ENCODE measurements at regions not wholly inside any gene's neighbourhood (a gene's known extent, or its start where the extent isn't known, plus 50 kb on each side); places are given as distances from the start of the nearest gene placed in this dataset.

DNA sequence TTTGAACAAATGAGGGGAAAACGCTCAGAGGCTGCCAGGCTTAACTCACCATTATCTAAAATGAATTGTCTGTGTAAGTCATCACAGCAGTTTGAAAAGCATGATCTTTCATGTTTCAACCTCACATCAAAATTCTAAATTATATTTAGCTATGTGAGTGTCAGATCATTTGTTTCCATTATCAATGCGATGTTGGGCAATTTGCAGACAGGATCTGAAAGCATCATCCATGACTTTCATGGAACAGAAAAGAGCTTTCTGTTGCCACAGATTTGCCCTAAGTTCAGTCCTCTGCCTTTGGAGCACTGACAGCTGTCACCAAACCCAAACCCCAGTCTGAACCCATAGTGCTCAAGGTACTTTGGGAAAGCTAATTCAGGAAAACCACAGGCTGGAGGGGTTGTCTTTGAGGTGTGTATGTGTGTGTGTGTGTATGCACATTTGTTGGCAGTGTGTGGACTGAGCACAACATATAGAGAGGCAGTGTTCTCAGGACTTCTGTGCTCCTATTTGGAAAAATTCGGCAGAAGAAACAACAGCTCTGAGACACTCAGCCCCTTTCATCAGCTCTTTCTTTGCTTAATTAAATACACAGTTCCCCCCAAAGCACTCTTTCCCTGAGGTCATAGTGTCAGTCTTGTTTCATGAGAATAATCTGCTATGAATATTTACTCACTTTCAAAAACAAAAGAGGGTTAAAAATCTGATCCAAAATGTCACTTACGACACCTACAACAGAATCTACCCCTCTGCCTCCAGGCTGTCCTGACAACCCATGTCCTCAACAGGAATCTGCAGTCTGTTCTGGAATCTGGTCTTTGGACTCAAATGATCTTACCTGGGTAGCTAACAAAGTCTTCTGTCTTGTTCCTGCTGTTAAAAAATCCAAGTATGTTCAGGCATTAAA, 188.5 kb upstream of the KLF14 start:
- no peak for DNase-seq (ENCODE audit: low read depth in 2 of 3, low spot score in 2 of 3)

DNA sequence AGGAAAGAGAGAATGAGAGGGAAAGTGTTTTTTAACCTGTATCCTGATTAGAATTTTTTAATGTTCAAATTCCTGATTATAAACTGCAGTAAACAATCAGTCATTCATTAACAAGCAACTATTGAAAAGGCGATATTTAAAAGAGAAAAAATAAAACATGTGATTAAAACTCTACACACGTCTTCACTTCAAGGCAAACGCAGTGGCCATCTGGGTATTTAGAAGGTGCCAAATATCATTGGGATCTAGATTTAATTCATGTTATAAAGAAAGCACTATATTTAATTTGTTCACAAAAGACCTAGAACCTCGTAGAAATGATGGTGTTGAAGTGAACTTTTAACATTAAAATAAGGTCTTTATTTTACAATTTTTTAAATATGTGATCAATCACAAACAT, 189.4 kb upstream of the KLF14 start:
- no peak for DNase-seq (ENCODE audit: low read depth in 2 of 3, low spot score in 2 of 3)

DNA sequence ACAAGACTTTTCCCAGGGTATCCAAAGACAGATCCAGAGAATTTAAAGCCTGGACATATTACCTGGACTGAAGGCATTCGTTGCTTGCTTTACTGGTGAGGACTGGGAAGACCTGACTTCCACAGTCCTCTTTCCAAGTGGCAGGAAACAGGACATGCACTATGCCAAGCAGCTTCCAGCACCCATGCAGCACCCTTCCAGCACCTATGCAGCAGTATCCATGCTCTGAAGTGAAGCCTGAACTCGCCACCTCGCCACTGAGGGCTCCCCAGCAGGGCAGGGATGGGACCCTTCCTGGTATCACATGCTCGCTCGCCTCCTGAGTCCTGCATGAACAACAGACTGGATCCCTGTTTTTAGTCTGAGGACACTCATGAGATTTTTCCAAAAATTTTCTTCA, 189.9 kb upstream of the KLF14 start:
- no peak for DNase-seq (ENCODE audit: low read depth in 2 of 3, low spot score in 2 of 3)

DNA sequence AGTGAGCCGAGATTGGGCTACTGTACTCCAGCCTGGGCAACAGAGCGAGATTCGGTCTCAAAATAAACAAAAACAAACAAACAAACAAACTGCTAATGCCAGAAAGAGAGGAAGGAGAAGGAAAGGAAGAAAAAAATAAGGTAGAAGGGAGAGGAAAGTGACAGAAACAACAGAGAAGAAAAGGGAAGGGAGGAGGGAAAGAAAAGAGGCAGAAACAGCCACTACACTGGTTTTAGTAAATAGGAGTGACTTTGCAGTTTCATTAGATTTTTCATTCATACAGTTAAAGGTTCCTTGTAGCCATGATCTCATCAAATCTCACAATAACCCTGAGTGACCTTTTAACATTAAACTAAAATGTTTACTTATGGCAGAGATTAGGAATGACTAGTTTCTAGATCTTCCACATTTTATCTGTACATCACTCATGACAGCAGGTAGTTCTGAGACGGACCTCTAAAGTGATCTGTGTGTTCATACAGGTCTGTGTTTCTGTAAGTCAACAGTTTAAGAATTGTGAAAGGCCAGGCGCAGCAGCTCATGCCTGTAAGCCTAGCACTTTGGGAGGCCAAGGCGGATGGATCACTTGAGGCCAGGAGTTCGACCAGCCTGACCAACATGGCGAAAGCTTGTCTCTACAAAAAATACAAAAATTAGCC, 191.3 kb upstream of the KLF14 start:
- peak in 1 of 3 donors; percentile 54 for DNase-seq (ENCODE audit: low read depth in 2 of 3, low spot score in 2 of 3)

DNA sequence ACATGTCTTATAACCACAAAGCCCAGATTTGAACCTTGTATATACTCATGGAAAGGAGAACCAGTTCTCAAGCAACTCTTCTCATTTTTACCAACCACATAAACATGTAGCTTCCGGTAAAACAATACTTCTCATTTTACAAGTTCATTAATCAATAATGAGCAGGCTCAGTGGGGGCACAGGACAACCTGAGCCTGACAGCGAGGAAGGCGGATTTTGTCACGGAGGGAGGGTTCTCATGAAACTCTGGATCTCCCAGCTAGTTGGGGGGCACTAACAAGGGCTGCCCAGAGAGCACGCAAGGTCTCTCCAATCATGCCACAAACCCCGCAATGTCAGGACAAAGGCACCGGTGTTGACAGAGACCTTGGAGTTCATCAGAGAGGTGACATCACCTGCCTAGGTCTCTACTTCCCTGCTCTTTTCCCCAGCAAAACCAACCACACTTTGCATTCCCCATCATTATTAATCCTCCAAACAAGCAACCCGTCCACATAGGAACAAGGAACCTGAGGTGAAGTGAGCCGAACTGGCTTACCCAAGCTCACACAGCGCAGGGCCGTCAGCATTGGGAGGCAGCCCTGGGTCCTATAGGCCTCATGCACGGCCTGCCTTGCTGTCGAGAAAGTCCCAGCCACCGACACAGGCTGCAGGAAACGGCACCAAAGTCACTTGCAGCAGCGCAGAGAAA, 192.1 kb upstream of the KLF14 start:
- DNase-seq (ENCODE audit: low read depth in 2 of 3, low spot score in 2 of 3) = peak in 2 of 3 donors; percentile 46 to 73

DNA sequence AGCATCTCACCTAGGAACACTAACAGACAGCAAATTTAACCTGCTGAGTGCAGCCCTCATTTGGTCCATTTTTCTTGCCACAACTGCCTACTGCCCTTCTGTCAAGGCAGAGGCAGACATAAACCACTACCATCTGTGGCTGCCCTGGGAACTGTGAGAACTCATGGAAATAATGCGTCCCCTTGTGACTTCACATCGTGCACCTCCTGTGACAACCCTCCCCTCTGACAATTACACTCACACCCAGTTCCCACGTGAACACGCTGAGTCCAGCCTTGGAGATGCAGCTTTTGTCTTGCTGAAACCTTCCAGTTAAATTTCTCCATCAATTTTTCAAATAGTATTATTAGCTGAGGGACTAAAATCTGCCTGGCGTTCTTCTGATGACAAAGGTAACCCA, 193.1 kb upstream of the KLF14 start:
- no peak for DNase-seq (ENCODE audit: low read depth in 2 of 3, low spot score in 2 of 3)

DNA sequence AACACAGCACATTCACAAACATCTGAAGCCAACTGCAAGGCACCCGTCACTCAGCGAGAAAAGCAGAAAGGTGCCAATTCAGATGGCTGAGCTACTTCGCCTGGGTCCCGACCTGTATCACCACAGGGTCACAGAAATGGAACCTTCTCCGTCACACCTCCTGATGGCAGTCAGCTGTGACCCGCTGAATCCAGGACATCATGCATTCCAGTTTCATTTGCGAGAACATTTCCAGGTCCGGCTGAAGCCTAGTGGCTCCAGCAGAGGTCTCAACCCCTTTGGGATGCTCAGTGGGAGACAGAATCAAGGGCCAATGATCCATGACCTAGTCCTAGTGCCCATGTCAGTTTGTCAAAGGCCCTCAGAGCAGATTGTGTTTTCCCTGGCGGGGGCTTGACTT, 193.6 kb upstream of the KLF14 start:
- DNase-seq (ENCODE audit: low read depth in 2 of 3, low spot score in 2 of 3) = no peak

DNA sequence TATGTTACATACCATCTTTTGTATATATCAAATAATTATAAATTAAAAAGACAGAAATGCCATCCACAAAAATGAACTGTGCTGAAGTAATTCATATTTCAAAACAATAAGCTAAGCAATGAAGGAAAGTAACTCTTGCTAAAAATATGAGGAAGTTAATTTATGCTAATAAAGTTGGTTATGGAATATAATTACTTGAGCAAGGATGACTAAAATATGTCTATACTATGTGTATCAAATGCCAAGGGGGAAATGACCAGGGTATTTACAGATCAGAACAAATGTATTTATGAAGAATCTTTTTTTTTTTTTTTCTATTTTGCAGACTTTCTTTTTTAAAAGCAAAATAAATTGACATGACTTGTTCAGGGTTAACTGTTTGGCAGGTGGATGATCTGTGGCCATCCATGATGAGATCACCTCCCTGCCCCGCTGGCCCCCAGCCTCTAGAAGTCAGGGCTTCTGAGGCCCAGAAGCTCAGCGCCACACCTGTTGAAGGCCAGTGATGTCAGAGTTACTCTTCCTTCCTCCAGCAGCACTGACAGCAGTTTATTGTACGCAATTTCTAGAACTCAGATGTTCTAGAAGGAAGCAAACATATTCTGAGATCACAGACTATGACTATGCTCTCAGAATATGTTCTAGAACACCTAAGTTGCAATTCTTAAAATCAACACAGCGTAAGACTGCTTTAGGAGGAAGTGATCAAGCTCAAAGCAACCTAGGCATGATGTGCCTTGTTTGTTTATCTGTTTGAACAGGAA, 196.1 kb upstream of the KLF14 start:
- DNase-seq (ENCODE audit: low read depth in 2 of 3, low spot score in 2 of 3) = peak in 1 of 3 donors; percentile 40

DNA sequence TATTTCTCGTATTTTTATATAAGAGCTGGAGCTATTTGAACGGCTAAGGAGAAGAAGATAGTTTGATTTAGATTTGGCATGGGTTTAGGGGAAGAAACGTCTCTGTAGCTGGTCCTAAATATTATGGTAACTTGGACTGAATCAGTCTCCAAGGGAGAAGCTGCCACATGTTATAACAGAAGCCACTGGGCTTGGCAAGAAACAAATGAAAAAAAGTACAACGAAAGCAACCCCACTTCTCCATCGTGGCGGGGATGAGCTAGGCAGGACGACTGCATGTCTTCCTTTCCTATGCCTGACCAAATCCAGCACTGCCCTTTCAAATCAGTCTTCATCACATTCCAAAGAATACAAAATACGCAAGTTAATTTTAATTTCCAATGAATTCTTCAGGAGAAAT, 196.7 kb upstream of the KLF14 start:
- DNase-seq (ENCODE audit: low read depth in 2 of 3, low spot score in 2 of 3) = no peak

DNA sequence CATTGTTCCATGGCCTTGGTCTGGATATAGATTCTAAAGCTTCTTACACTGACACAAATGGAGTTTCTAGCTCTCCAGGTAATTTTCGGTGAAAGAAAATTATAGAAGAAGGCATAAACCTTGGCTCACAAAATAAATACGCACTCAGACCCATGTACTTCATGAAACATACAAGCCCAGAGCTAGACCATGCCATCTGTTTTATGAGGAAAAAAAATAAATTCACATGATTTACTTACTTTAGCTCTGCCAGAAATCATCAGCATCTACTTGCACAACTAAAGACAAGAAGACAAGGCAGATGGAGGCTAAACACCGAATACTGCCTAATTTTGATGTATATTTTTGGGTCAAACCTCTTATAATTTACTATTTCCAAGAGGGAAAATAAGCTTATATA, 197.4 kb upstream of the KLF14 start:
- DNase-seq (ENCODE audit: low read depth in 2 of 3, low spot score in 2 of 3) = no peak

DNA sequence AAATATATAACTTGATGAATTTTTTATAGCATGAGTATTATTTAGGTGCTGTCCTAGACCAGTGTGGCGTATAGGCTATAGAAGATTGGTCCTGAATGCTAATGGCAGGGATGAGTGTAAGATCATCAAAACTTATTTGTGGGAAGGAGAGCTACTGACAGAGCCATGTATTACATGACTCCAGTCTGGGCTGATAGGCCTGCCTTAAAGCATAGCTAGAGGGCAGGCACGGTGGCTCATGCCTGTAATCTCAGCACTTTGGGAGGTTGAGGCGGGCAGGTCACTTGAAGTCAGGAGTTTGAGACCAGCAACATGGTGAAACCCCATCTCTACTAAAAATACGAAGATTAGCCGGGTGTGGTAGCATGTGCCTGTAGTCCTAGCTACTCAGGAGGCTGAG, 198.1 kb upstream of the KLF14 start:
- no peak for DNase-seq (ENCODE audit: low read depth in 2 of 3, low spot score in 2 of 3)

DNA sequence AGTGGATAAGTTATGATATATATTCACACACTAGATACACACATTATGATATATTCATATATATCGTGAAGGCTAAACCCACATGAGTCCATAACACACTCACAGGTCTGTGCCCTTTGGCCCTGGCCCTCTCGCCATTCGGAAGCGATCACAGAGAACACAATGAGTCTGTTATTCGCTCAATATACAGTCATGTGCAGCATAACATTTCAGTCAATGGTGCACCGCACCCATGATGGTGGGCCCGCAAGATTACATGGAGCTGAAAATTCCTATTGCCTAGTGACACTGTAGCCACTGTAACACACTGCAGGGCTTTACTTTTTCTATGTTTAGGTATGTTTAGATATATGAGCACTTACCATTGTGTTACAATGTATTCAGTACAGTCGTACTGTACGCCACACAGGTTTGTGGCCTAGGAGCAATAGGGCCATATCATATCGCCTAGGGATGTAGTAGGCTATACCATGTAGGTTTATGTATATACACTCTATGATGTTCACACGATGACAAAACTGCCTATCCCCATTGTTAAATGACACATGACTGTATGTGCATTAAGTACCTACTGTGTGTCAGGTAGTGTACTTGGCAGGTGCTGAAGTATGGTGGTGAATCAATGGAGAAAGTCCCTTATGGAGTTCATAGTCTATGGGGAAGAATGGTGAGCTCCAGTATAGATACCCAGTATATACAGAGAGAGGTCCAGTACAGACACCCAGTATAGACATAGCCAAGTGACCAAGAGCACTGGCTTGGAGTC, 198.8 kb upstream of the KLF14 start:
- DNase-seq (ENCODE audit: low read depth in 2 of 3, low spot score in 2 of 3) = no peak

DNA sequence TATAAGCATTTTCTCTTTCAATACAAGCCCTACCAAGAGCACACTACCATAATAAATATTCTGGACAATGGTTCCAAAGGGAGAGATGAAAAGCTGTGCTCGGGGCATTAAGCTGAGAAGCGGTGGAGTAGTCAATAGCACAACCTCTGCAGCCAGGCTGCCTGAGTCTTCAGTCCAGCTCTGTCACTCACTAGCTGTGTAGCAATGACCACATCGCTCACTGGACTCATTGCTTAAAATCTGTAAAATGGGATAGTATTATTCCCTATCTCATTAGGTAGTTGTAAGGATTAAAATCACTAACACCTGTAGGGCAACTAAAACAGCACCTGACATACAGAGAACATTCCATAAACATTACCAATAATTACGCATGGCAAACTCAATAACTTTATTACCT, 199.9 kb upstream of the KLF14 start:
- no peak for DNase-seq (ENCODE audit: low read depth in 2 of 3, low spot score in 2 of 3)

DNA sequence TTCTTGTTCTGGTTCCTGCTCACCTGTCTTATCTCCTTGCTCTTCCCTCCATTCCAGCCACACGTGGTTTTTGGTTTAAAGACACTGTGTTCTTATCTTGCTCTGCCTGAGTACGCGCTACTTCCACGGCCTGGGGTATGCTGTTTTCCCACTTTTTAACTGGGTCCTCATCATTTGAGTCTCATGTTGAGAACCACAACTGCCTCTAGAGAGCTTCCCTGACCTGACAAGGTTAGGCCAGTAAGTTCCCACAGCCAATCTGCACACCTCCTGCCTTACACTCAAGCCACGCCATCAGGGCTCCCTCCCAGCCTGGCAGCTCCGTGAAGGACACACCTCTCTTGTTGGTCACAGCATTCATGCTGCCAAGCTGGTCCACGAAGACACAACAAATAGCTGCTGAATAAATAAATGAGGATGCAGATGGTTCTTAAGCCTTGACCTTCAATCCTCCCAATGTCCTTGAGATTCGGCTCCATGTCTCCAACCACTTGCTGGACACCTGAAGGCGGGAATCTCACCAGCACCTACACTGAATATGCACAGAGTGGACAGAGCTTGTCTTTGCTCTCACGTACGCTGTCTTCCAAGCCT, 201.7 kb upstream of the KLF14 start:
- DNase-seq (ENCODE audit: low read depth in 2 of 3, low spot score in 2 of 3) = no peak

DNA sequence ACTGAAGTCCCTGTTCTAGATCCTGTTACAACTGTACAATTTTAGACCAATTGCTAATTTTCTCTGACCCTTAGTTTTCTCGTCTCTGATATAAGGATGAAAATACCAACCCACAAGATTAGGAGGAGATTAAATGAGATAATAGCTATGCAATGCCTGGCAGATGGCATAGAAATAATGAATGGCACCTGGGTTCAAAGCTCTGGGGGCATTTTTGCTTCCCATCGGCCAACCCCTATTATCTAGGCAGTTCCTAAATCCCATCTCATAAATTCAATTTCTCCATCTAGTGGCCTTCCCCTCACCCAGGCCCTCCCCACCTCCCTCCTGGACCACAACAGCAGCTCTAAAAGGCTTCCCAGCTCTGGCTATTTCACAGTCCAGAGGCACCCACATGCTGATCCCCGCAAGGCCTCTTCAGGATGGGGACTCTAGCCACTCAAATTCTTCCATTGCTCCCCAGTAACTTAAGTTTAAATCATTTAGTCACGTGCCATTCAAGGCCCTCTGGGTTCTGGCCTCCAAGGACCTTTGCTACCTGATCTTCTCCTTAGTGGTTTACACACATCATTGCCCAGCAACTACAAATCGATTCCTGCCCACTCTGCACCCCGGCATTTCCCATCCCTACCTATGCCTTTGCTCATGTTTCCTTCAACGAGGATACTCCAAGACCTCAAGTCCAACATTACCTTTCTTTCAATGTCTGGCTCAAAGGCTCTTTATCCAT, 202.4 kb upstream of the KLF14 start:
- no peak for DNase-seq (ENCODE audit: low read depth in 2 of 3, low spot score in 2 of 3)

DNA sequence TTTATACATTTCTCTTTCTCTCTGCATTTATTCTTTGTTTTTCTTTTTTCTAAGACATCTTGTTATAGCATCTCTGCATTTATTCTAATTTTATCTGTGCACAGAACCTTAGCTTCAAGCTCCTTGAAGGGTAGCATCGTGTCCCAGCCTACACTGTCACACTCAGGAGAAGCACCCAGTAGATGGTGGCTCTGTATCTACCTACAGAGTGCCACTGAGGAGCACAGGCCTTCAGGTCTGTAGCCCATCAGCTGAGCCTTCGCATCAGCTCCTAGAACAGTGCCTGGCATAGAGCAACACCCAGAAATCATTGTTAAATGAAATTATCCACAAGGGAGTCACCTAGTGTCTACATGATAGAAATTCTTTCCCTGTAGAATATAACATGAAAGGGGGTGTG, 203.0 kb upstream of the KLF14 start:
- no peak for DNase-seq (ENCODE audit: low read depth in 2 of 3, low spot score in 2 of 3)

DNA sequence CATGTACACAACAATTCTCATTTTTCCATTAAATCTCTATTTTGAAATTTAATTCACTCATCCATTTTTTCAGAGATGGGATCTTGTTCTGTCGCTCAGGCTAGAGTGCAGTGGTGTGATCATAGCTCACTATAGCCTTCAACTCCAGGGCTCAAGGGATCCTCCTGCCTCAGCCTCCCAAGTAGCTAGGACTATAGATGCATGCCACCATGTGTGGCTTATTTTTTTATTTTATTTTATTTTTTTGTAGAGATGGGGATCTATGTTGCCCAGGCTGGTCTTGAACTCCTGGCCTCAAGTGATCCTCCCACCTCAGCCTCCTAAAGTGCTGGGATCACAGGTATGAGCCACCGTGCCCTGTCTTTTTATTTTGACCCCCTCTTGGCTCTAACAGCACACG, 203.8 kb upstream of the KLF14 start:
- no peak for DNase-seq (ENCODE audit: low read depth in 2 of 3, low spot score in 2 of 3)

DNA sequence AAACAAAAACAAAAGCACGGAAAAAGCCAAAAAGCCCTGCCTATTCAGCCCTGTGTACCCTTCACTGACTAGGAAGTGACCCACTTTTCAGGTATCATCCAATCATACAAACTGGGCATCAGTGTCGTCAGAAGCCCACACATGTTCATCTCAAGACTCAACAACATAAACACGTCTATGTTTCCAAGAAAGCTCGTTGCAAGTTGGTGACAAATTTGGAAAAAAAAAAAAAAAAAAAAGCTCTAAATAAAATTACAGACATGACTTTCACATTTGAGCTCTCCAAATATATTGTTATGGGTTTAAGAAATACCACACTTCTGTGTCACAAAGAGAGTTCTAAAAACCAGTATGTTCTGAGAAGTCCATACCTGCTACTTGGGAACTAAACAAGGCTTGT, 204.7 kb upstream of the KLF14 start:
- DNase-seq (ENCODE audit: low read depth in 2 of 3, low spot score in 2 of 3) = no peak
